ENCODE measurements at regions not wholly inside any gene's neighbourhood (a gene's known extent, or its start where the extent isn't known, plus 50 kb on each side); places are given as distances from the start of the nearest gene placed in this dataset.

DNA sequence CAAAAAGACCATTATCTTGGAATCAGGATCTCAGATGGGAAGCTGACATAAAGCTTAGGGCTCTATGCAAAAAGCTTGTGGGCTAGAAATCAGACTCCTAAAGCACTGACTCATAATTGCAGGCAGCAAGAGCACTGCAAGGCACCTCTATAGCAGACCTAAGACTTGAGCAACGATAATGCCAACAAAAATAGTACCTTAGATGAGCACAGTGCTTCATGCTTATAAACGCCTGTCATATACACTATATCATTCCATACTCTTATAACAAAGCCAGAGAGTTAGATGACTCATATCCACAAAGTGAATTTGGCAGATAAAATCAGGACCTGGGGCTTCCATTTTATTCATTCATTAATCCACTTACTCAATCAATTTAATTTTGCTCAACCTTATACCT, 560.8 kb downstream of the MCTP2 start:
- TF ChIP-seq CTCF (IDR thresholded peaks at IDR 0.05) (no peak), TEAD4 (CRISPR knock-in tag; IDR thresholded peaks at IDR 0.05) (no peak), JUN (CRISPR knock-in tag; IDR thresholded peaks at IDR 0.05) (no peak), ZNF121 (CRISPR knock-in tag; IDR thresholded peaks at IDR 0.05) (no peak), USF1 (CRISPR knock-in tag; IDR thresholded peaks at IDR 0.05) (no peak), TCF7 (CRISPR knock-in tag; IDR thresholded peaks at IDR 0.05; ENCODE audit: low read depth) (no peak), SMAD3 (CRISPR knock-in tag; IDR thresholded peaks at IDR 0.05; ENCODE audit: borderline replicate concordance) (no peak), ZNF138 (CRISPR knock-in tag; conservative IDR thresholded peaks at IDR 0.05) (no peak), CREB1 (CRISPR knock-in tag; IDR thresholded peaks at IDR 0.05) (no peak)
- TF ChIP-seq, protein P1, sequence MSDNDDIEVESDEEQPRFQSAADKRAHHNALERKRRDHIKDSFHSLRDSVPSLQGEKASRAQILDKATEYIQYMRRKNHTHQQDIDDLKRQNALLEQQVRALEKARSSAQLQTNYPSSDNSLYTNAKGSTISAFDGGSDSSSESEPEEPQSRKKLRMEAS (CRISPR knock-in tag; IDR thresholded peaks at IDR 0.05) = no peak
- TF ChIP-seq, protein P2, sequence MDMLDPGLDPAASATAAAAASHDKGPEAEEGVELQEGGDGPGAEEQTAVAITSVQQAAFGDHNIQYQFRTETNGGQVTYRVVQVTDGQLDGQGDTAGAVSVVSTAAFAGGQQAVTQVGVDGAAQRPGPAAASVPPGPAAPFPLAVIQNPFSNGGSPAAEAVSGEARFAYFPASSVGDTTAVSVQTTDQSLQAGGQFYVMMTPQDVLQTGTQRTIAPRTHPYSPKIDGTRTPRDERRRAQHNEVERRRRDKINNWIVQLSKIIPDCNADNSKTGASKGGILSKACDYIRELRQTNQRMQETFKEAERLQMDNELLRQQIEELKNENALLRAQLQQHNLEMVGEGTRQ (CRISPR knock-in tag; IDR thresholded peaks at IDR 0.05) = no peak
